Frontal cortex (tissue), 3 donors: ENCODE measurements at regions not wholly inside any gene's neighbourhood (a gene's known extent, or its start where the extent isn't known, plus 50 kb on each side); places are given as distances from the start of the nearest gene placed in this dataset.
"Not testable (repeated sequence)": the region's sequence is repeated elsewhere in the genome, so short reads cannot be mapped to it uniquely, and the experiment has no call there.

Experiments used
- DNase-seq, 2 donors: peaks; one replicate each; pipeline ENCODE4 v3.0.0; 2012; ENCODE audit warnings: low spot score in 2 of 2
- FAIRE-seq: peaks from 2 replicates; lab custom pipeline; 2012; peaks lifted over from hg19 to GRCh38; lab: Jason Lieb, UNC
- donor health status: control.
- donor health status: control.
- donor health status: control.

DNA sequence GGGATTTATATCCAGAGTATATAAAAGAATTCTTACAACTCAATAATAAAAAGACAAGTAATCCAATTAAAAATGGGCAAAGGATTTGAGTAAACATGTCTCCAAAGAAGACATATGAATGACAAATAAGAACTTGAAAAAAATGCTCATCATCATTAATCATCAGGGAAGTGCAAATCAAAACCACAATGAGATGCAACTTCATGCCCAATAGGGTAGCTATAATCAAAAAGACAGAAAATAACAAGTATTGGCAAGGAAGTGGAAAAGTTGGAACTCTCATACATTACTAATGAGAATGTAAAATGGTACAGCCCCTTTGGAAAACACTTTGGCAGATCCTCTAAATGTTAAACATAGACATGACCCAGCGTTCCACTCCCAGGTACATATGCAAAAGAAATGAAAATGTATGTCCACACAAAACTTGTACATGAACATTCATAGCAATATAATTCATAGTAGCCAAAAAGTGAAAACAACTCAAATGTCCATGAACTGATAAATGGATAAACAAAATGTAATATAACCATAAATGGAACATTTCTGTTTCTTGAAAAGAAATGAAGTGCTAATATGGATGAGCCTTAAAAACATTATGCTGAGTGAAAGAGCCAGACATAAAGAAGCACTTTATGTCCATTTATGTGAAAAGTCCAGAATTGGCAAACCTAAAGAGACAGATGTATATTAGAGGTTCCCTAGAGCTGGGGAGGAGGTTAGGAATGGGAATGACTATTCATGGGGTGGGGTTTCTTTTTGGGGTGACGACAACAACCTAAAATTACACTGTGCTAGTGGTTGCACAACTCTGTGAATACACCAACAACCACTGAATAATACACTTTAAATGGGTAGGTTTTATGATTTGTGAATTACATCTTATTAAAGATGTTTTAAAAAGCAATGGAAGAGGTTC, 259.7 kb downstream of the RHOU start:
- DNase-seq (no peak), FAIRE-seq (no peak)

GRCh38 chr1:228996281-228996680, 261.0 kb downstream of the RHOU start:
- FAIRE-seq (no peak), DNase-seq (no peak)

DNA sequence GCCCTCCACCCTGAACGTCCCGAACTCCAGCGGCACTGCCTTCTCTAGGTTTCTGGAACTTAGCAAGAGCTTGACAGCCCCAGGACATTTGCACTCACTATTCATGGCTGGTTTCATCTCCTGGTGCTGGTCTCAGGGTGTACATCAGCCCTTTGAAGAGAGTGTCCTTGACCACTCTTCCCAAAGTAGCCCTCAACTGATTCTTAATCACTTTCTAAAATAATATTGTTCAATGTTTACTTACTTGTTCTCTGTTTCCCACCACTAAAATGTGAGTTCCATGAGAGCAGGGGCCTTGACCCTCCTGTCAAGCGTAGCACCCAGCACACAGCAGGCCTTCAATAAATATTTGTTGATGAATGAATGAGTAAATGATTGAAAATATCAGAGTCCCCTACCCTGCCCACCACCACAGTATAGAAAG, 262.5 kb downstream of the RHOU start:
- DNase-seq (no peak), FAIRE-seq (no peak)

DNA sequence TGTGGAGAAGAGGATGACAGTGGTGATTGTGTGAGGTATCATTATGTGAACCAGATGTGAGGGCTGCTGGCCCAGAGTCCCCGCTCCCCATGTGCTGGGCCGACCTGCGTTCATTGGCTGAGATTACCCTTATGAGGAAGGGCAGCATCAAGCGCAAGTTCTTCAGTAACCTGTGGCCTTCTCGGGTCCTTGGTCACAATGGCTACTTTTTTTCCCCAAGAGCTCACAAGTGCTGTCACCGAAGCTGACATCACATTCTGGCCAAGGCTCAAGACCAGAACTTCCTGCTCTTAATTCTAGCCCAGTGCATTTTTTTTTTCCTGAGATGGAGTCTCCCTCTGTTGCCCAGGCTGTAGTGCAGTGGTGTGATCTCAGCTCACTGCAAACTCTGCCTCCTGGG, 262.9 kb downstream of the RHOU start:
- FAIRE-seq (no peak), DNase-seq (no peak)

GRCh38 chr1:228999446-229000170, 264.3 kb downstream of the RHOU start:
- DNase-seq (no peak), FAIRE-seq (no peak)

DNA sequence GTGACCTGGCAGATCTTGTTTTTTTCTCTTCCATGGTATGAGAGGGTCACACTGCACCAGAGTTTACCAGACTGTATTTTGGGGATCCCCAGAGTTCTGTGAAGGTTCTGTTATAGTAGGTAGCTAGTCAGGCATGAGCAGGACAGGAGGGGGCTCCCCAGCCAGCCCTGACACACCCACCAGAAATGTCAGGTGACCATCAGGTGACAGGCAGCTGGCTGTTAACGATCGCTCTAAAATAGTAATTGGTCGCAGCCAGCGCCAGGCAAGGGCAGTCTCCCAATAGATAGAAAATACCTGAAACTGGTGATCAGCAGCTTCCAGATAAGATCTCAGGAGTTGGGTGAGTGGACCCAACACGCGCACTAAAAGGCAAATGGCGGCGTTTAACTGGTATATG, 264.9 kb downstream of the RHOU start:
- no peak for FAIRE-seq
- DNase-seq = no peak

DNA sequence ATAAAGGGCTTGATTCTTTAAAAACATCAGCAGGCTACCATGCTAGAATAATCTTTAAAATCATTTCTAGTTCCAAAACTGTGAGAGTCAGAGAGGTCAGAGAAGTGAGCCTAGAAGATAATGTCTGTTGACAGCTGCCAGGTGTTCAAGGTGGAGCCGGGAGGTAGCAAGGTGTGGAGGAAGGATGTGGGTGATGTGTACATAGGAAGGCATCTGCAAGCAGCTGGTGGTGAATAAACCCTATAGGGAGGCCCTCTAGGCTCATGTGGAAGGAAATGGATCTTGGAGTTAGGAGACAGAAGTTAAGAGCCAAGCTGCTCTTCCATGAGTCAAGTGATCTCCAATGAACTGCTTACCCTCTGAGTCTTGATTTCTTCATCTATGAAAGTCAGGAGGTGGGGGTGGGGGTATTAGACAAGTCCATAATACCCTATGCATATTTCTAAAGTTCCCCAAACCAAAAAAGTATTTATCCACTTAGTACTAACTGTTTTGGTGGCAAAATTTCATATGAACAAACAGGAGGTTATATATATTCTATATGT, 266.3 kb downstream of the RHOU start:
- FAIRE-seq (no peak), DNase-seq (no peak)

DNA sequence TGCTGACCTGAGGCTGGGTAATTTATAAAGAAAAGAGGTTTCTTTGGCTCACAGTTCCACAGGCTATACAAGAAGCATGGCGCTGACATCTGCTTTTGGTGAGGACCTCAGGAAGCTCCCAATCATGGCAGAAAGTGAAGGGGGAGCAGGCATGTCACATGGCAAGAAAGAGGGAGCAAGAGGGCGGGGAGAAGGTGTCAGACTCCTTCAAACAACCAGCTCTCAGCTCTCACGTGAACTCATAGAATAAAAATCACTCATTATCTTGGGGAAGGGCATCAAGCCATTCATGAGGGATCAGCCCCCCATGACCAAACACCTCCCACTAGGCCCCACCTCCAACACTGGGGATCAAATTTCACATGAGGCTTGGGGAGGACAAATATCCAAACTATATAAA, 266.8 kb downstream of the RHOU start:
- DNase-seq = no peak

DNA sequence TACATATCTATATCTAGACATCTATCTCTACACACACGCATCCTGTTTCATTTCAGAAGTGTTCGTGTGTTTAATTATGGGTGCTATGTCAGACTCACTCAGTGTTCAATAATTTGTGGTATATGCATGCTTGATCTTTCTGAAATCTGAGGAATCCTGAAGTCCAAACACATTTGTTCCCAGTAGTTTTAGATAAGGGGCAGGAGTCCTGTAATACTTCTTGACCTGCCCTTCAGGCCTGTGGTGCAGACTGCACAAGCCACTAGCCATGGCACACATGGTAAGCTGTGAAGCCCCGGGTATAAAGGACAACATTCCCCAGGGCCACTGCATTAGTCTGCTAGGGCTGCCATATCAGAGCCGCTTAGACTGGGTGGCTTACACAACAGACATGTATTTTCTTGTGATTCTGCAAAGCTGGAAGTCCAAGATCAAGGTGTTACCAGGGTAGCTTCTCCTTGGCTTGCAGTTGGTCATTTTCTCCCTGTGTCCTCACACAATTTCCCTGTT, 267.2 kb downstream of the RHOU start:
- DNase-seq (no peak), FAIRE-seq (no peak)

More for the DNA sequence above, 266.8 kb downstream of the RHOU start:
- FAIRE-seq = no peak

- FAIRE-seq (no peak), DNase-seq (peak in 1 of 2 donors; percentile 36)
Measured at GRCh38 chr1:229003233-229004031, 267.5 kb upstream of the RAB4A start.

GRCh38 chr1:229004066-229004833, 266.7 kb upstream of the RAB4A start:
- FAIRE-seq (no peak), DNase-seq (no peak)

DNA sequence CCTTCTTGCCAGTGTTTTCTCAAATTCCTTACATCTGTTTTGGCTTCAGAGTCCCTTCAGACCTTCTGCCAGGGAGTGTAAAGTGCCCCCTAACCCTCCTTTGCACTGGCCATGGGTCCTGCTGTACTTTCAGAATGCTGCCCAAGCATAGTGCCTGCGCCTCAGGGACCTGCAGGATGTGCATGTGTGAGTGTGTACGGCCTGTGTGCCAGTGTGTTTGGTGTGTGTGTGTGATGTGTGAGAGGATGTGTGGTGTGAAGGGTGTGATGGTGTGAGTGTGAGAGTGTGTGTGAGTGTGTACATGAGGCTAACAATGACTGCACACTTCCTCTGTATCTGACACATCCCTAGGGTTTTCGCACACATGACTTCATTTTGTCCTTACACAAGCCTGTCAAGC, 265.8 kb upstream of the RAB4A start:
- DNase-seq (no peak), FAIRE-seq (no peak)

- FAIRE-seq (no peak), DNase-seq (no peak)
Measured at GRCh38 chr1:229005556-229005955, 265.4 kb upstream of the RAB4A start.

DNA sequence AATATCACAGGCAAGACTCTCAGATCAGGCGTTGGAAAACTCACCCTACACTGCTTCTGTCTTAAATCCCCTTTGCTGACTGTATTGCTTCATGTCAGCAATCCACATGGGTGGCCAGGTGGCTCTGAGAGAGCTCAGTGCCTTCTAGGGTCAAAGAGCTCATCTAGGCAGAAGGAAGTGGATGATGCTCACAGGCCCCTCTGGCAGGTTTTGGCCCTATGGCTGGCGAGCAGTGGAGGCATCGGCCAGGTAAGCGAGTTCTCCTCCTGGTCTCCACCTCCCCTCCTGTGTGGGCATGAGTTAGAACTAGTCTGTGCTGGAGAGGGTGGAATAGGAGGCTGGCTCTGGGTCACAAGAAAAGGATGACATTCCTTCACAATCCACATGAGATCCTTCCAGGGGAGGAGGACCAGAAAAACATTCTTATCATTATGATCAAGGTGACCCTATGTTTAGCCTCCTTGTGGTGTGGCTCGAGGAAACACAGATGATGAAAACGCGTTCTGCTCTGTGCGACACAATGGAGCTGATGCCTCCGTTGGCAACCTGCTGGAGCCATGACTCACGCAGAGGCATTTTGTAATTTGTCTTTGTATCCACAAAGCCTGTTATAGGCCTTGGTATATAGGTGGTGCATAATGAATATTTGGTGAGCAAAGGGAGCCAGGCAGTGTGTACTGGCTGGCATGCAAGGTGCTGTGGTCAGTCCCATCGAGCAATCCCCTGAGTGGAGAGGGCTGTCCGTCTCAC, 264.6 kb upstream of the RAB4A start:
- DNase-seq = no peak
- FAIRE-seq = no peak

- no peak for DNase-seq
- no peak for FAIRE-seq
Measured at GRCh38 chr1:229007167-229007566, 263.7 kb upstream of the RAB4A start.

DNA sequence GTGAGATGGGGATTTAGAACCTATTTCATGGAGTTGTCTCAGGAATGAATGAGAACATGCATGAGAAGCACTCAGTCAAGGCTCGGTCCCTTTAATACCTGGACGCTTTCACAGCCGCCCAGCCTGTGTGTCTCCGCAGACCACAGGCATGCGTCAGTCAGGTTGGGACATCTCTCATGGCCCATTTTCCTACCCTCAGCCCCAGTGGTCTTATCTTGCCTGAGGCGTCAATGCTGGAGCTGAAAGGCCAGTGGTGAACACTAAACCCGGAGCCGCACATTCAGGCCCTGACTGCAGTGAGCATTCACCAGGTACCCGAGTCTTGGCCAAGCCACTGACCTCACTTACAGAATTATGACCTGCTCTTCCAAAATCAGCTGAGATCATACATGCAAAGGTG, 263.2 kb upstream of the RAB4A start:
- FAIRE-seq (no peak), DNase-seq (no peak)

GRCh38 chr1:229008347-229008746, 262.6 kb upstream of the RAB4A start:
- FAIRE-seq = not testable (repeated sequence)

DNA sequence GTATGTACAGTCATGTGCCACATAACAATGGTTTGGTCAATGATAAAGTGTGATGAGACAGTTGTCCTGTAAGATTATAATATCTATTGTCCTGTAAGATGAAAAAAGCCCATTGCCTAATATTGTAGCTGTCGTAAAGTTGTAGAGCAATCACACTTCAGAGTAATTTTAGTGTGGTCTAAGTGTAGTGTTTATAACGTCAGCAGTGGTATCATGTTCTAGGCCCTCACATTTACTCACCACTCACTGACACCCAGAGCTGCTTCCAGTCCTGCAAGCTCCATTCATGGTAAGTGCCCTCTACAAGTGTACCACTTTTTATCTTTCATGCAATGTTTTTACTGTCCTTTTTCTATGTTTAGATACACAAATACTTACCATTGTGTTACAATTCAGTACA, 259.9 kb upstream of the RAB4A start:
- FAIRE-seq = no peak
- no peak for DNase-seq

More at GRCh38 chr1:229008347-229008746, 262.6 kb upstream of the RAB4A start:
- not testable (repeated sequence) for DNase-seq
